ENCODE measurements at regions not wholly inside any gene's neighbourhood (a gene's known extent, or its start where the extent isn't known, plus 50 kb on each side); places are given as distances from the start of the nearest gene placed in this dataset.

- no peak for TF ChIP-seq POLR2A (IDR thresholded peaks at IDR 0.05)
- no peak for TF ChIP-seq CTCF (IDR thresholded peaks at IDR 0.05)
Measured at GRCh38 chr14:83779266-83779665, 1750.7 kb upstream of the FLRT2 start.

Measured in ovary (tissue), 3 donors.